T-cell (primary cell): ENCODE measurements at regions not wholly inside any gene's neighbourhood (a gene's known extent, or its start where the extent isn't known, plus 50 kb on each side); places are given as distances from the start of the nearest gene placed in this dataset.

Experiments
- ATAC-seq, 4 experiments: fragments of 200-7000 bp in 3 of 4; fragments of 150-1000 bp in 1 of 4; cut with Tn5 transposase; replicated peaks in 1 of 4; 1 replicate in 3 of 4; 2 replicates in 1 of 4; pipeline ENCODE4 v1.10.0; 2021; ENCODE audit warnings: moderate library complexity in 3 of 4, mild to moderate bottlenecking in 2 of 4, moderate number of reproducible peaks in 1 of 4
- CTCF ChIA-PET, 2 donors: fragments of 300-600 bp; sonication (Branson Sonifier 250); formaldehyde crosslinking; loops; one replicate each; lab custom pipeline; 2022; ENCODE audit warnings: antibody characterized with exemption in 2 of 2; lab: Charles Lee
- POLR2A ChIA-PET, 2 donors: fragments of 300-600 bp; sonication (Branson Sonifier 250); formaldehyde crosslinking; loops; one replicate each; lab custom pipeline; 2022; ENCODE audit warnings: antibody characterized with exemption in 2 of 2; lab: Charles Lee
- DNase-seq, 35 experiments: peaks; one replicate each; pipeline versions ENCODE4 v3.0.0 to v3.0.0-alpha.2; 2013 to 2023
- H3K27ac ChIP-seq: one replicate; pipeline ENCODE4 v1.5.1; 2013; ENCODE audit warnings: low read length
- H3K27me3 ChIP-seq, 2 experiments: replicated peaks in 1 of 2; 1 replicate in 1 of 2; 2 replicates in 1 of 2; pipeline versions ENCODE4 v1.6.1 to v1.7.0; 2013; ENCODE audit warnings: low read length in 1 of 2, mixed read lengths in 1 of 2; ENCODE audit not compliant: control insufficient read depth in 2 of 2, insufficient read depth in 2 of 2; ENCODE audit errors: extremely low read depth in 1 of 2
- H3K36me3 ChIP-seq, 2 donors: 1 replicate in 1 of 2; 2 replicates in 1 of 2; pipeline versions ENCODE4 v1.6.1 to v1.7.0; 2013; ENCODE audit warnings: low read length in 1 of 2; ENCODE audit not compliant: control insufficient read depth in 2 of 2, insufficient read depth in 1 of 2; ENCODE audit errors: extremely low read depth in 1 of 2
- H3K4me1 ChIP-seq, 2 experiments: 1 replicate in 1 of 2; 2 replicates in 1 of 2; pipeline versions ENCODE4 v1.6.1 to v1.7.0; 2013; ENCODE audit warnings: low read length in 2 of 2, mixed read lengths in 1 of 2; ENCODE audit not compliant: insufficient read depth in 2 of 2, control insufficient read depth in 1 of 2; ENCODE audit errors: extremely low read depth in 1 of 2
- H3K4me3 ChIP-seq, 2 donors: 1 replicate in 1 of 2; 2 replicates in 1 of 2; pipeline versions ENCODE4 v1.5.1 to v1.7.0; 2013; ENCODE audit warnings: mild to moderate bottlenecking in 2 of 2, low read length in 1 of 2, moderate library complexity in 1 of 2; ENCODE audit not compliant: control insufficient read depth in 1 of 2; ENCODE audit errors: extremely low read depth in 1 of 2
- H3K9me3 ChIP-seq: 2 replicates; pipeline ENCODE4 v1.7.0; 2013
- H3K27ac Mint-ChIP-seq, 2 donors: one replicate each; pipeline ENCODE4 v1.8.0; 2020 to 2021; ENCODE audit warnings: mild to moderate bottlenecking in 2 of 2, mixed read lengths in 2 of 2
- H3K27me3 Mint-ChIP-seq, 2 donors: one replicate each; pipeline ENCODE4 v1.8.0; 2021 to 2022; ENCODE audit warnings: mixed read lengths in 2 of 2
- H3K36me3 Mint-ChIP-seq: one replicate; pipeline ENCODE4 v1.8.0; 2021; ENCODE audit warnings: mixed read lengths
- H3K4me1 Mint-ChIP-seq, 3 donors: one replicate each; pipeline ENCODE4 v1.8.0; 2020 to 2022; ENCODE audit warnings: mixed read lengths in 3 of 3, mild to moderate bottlenecking in 1 of 3
- H3K4me3 Mint-ChIP-seq, 3 donors: one replicate each; pipeline ENCODE4 v1.8.0; 2020 to 2022; ENCODE audit warnings: mild to moderate bottlenecking in 3 of 3, mixed read lengths in 3 of 3, moderate library complexity in 3 of 3
- H3K9me3 Mint-ChIP-seq, 3 donors: one replicate each; pipeline ENCODE4 v1.8.0; 2020 to 2022; ENCODE audit warnings: mixed read lengths in 3 of 3
- WGBS: methylation state at CpG from one replicate; pipeline ENCODE4 v1.1.5; 2013; ENCODE audit warnings: missing lambda C conversion rate; ENCODE audit not compliant: insufficient coverage; 5-methylcytosine and 5-hydroxymethylcytosine counted together

DNA sequence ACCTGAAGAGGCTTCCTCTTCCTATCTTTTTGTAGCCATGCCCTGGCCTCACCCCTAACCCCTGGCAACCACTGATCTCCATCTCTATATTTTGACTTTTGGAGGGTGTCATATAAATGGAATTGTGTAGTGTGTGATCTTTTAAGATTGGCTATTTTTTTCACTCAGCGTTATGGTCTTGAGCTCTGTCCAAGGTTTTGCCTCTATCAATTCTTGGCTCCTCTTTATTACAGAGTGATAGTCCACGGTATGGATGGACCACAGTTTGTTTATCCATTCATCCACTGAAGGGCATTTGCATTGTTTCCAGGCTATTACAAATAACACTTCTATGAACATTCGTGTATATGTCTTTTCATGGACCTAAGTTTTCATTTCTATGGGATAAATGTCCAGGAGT is 209.8 kb upstream of the IER5L start:
- no peaks in the 10 kb centered on the region for H3K27me3 Mint-ChIP-seq

DNA sequence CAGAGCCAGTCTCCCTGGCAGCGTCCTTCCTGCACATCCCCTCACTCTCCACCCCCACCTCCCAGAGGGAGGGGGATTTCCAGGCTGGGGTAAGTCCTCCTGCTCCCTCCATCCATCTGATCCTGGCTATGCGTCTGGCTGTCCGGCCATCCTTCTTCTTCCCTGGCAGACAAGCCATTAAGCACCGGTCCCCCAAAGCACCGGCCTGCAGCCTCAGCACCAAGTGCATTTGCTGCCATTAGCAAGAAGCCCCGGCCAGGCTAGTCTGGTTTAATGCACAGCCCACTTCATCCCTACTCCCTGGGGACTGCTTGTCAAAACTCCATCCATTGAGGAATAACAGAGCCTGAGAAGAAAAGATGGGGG is 208.7 kb upstream of the IER5L start:
- no peaks in the 10 kb centered on the region for H3K36me3 ChIP-seq
- no peak for ATAC-seq
- no peak overlapping the region for H3K4me3 ChIP-seq
- H3K36me3 Mint-ChIP-seq = no peaks in the 10 kb centered on the region
- no peak for DNase-seq
- H3K4me1 Mint-ChIP-seq = peaks cover 15 to 19% (median 18%) of the 10 kb centered on the region in 3 donors
- peaks cover 0 to 25% of the 10 kb centered on the region in 2 experiments for H3K4me1 ChIP-seq
- H3K4me3 Mint-ChIP-seq = no peak overlapping the region
- no peaks in the 10 kb centered on the region for H3K9me3 ChIP-seq
- H3K27me3 Mint-ChIP-seq = no peaks in the 10 kb centered on the region
- ChIA-PET CTCF (interaction anchor here in 1 of 2 donors (0.6 kb wide), 1 partner anchor 11 kb away, joined by 4 read pairs; no protein-coding TSS in a partner anchor), POLR2A (interaction anchor here in 1 of 2 donors (0.7 kb wide), 1 partner anchor 62 kb away, joined by 3 read pairs; no protein-coding TSS in a partner anchor)
- no peaks in the 10 kb centered on the region for H3K27me3 ChIP-seq
- no peaks in the 10 kb centered on the region for H3K9me3 Mint-ChIP-seq
- peak overlapping the region in 1 of 2 donors; percentile 44 for H3K27ac Mint-ChIP-seq
- 90% methylated on average over 3 of the region's 6 CpGs for WGBS
- no peak overlapping the region for H3K27ac ChIP-seq

More for the DNA sequence above, 209.8 kb upstream of the IER5L start:
- H3K36me3 Mint-ChIP-seq = no peaks in the 10 kb centered on the region
- no peak for DNase-seq
- CTCF ChIA-PET = no interaction called here
- H3K9me3 Mint-ChIP-seq = no peaks in the 10 kb centered on the region
- no peaks in the 10 kb centered on the region for H3K9me3 ChIP-seq
- no peaks in the 10 kb centered on the region for H3K36me3 ChIP-seq
- H3K4me3 Mint-ChIP-seq = no peak overlapping the region
- no peak overlapping the region for H3K27ac ChIP-seq
- no peak overlapping the region for H3K4me3 ChIP-seq
- peaks cover 12 to 13% (median 13%) of the 10 kb centered on the region in 3 donors for H3K4me1 Mint-ChIP-seq
- peak overlapping the region; percentile 5 to 22 for H3K27ac Mint-ChIP-seq
- no CpG with 5 or more reads among the region's 3 CpGs for WGBS
- POLR2A ChIA-PET = no interaction called here
- ATAC-seq = no peak
- peaks cover 0 to 18% of the 10 kb centered on the region in 2 experiments for H3K4me1 ChIP-seq
- no peaks in the 10 kb centered on the region for H3K27me3 ChIP-seq

DNA sequence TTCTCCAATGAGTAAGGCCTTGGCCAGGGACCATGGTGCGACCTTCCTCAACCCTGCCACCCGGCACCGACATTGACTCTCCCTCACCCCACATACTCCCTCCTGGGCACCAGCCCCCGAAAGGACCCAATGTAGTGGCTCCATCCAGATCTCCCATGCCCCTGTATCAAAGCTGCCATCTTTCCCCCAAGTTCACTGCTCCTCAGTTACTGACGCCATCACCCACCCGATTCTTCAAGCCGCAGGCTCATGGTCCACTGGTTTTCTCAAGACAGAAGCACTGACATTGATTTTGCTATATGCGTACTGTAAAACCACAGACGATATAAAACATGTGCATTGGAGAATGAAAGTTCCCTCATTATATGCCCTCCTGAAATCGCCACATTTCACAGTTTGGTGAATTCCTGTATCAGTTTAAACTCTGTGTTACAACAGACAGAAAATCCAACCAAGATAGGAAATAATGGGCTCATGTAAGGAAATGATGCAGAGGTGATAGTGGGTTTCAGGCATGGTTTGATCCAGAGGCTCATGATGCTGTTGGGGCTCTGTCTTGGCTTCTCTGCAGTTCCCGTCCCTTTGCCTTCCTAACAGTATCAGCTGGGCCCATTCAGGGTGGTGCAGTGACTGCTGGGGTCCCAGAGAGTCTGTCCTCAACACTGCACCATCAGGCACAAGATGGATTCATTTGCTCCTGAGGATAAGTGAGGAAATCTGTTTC is 207.3 kb upstream of the IER5L start:
- Histone ChIP-seq H3K4me1 (peaks cover 0 to 25% of the 10 kb centered on the region in 2 experiments), H3K36me3 (no peaks in the 10 kb centered on the region), H3K27me3 (no peaks in the 10 kb centered on the region), H3K27ac (no peak overlapping the region), H3K4me3 (no peak overlapping the region), H3K9me3 (no peaks in the 10 kb centered on the region)
- POLR2A ChIA-PET = no interaction called here
- Mint-ChIP-seq H3K27me3 (no peaks in the 10 kb centered on the region), H3K36me3 (no peaks in the 10 kb centered on the region), H3K9me3 (no peaks in the 10 kb centered on the region), H3K4me3 (peak overlapping the region in 2 of 3 donors; percentile 41 to 78), H3K4me1 (peaks cover 15 to 19% (median 18%) of the 10 kb centered on the region in 3 donors), H3K27ac (peak overlapping the region; percentile 58 to 83)
- DNase-seq (no peak), ATAC-seq (no peak)
- WGBS = 95% methylated on average over 8 of the region's 11 CpGs
- CTCF ChIA-PET = no interaction called here

DNA sequence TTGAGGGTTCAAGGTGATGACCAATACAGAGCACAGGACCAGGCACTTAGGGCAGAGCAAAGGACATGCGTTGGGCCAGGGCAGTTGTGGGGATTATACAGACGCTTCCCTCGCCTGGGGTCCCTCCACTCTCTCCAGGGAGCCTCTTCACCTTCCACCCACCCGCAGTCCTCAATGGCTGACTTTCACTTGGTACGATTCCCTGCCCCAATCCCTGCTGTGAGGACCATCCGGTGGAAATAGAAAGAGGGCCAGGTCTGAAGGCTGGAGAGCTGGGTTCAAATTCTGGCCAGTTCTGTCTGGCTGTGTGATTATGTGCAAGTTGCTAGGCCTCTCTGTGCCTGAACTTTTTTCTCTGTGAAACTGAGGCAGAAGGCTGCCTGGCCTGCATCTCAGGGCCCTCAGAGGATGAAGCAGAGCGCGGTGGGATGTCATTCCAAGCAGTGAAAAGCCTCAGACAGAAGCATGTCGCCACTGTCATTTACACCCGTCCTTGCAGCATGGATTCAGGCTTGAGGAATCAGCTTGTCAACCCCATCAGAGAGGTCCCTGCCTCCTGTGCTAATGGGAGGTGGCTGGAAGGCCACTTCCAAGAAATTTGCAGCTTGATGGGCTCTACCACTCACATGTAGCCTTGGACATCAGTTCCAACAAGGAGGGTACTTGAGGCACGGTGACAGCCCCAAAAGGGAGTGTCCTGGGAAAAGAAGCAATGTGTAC is 206.6 kb upstream of the IER5L start:
- peak overlapping the region; percentile 91 for H3K27ac ChIP-seq

DNA sequence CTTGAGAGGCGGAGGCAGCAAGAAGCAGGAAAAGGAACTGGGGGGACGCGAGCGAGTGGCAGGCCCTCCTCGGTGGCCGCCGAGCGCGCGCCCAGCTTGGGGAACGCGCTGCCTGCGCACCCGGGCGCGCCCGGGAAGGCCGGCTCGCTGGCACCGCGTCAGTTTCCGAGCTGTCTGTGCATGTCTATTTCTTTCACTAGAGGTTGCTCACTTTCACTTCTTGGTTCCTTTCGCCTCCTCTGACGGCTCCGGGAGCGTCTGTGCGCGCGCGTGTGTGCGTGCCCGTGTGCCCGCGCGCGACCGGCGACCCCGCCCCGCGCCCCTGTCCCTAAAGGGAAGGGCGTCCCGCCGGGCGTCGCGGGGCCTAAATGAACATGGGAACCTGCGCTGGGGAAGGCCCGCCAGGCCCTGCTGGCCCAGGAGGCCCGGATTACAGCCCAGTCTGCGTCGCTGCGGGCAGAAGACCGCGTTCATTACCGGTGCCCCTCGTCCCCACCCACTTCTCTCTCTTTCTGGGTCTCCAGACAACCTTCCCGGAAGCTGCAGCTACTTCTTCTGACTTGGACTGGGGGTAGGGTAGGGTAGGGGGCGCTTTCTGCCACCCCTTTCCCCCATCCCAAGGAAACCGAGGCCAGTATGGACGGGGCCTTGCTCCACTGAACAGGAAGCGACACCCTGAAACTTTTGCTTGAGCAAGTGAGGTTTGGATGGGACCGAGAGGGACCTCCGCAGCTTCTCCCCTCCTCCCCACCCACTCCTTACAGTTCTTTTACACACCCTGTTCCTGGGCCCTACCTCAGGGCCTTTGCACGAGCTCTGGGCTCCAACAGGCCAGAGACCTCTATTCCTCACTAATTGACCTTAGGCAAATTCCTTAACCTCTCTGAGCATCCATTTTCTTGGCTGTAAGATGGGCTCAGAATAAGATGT is 205.8 kb upstream of the IER5L start:
- ATAC-seq = peak; percentile 86 to 94 (median 90)
- Mint-ChIP-seq H3K36me3 (no peaks in the 10 kb centered on the region), H3K27ac (peak overlapping the region; percentile 83 to 85), H3K4me1 (peaks cover 15 to 19% (median 18%) of the 10 kb centered on the region in 3 donors), H3K27me3 (no peaks in the 10 kb centered on the region), H3K4me3 (peak overlapping the region; percentile 75 to 78 (median 77)), H3K9me3 (no peaks in the 10 kb centered on the region)
- CTCF ChIA-PET = interaction anchor here (0.5 to 1.7 kb wide), 4 partner anchors 41 to 76 kb away, joined by 3 to 4 read pairs (median 4); no protein-coding TSS in a partner anchor
- Histone ChIP-seq H3K27ac (peak overlapping the region; percentile 91), H3K27me3 (no peaks in the 10 kb centered on the region), H3K9me3 (no peaks in the 10 kb centered on the region), H3K36me3 (no peaks in the 10 kb centered on the region), H3K4me3 (peak overlapping the region; percentile 54 to 60), H3K4me1 (peaks cover 0 to 25% of the 10 kb centered on the region in 2 experiments)
- POLR2A ChIA-PET = interaction anchor here in 1 of 2 donors (0.6 kb wide), 2 partner anchors 98 to 112 kb away, joined by 3 read pairs; no protein-coding TSS in a partner anchor
- peak; percentile 53 to 86 (median 70) for DNase-seq
- under 1% methylated on average over 51 of the region's 65 CpGs for WGBS

More for the DNA sequence above, 206.6 kb upstream of the IER5L start:
- H3K36me3 ChIP-seq = no peaks in the 10 kb centered on the region
- Mint-ChIP-seq H3K4me3 (peak overlapping the region; percentile 75 to 78 (median 77)), H3K9me3 (no peaks in the 10 kb centered on the region), H3K36me3 (no peaks in the 10 kb centered on the region), H3K27me3 (no peaks in the 10 kb centered on the region), H3K27ac (peak overlapping the region; percentile 83 to 85), H3K4me1 (peaks cover 15 to 19% (median 18%) of the 10 kb centered on the region in 3 donors)
- POLR2A ChIA-PET = no interaction called here
- DNase-seq = no peak
- H3K4me1 ChIP-seq = peaks cover 0 to 25% of the 10 kb centered on the region in 2 experiments
- H3K27me3 ChIP-seq = no peaks in the 10 kb centered on the region
- CTCF ChIA-PET = no interaction called here
- WGBS = 100% methylated on average over 6 of the region's 11 CpGs
- no peaks in the 10 kb centered on the region for H3K9me3 ChIP-seq
- H3K4me3 ChIP-seq = peak overlapping the region in 1 of 2 donors; percentile 54
- ATAC-seq = no peak
